ENCODE measurements at regions not wholly inside any gene's neighbourhood (a gene's known extent, or its start where the extent isn't known, plus 50 kb on each side); places are given as distances from the start of the nearest gene placed in this dataset.

DNA sequence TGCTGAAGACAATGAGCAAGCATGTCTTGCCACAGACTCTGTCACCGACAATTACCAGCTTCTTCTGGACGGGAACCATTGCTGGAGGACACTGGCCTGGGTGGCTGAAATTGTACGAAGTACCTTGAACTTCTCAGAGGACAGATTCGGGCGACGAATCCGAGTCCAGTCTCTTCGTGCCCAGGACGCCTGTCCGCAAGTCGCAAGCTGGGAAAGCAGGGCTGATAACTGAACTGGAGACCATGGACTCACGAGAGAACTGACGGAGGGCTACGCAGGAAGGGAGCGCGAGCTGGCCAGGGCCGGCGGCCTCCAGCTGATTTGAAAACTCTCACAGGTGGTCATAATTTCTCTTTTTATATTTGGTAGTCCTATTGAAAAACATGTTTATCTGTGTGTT, 1229.5 kb upstream of the MAP3K7 start:
- TF ChIP-seq POLR2AphosphoS5 (IDR thresholded peaks at IDR 0.05; ENCODE audit: low read depth, low read length) (no peak), POLR2A (IDR thresholded peaks at IDR 0.05; ENCODE audit: low read depth, low read length) (no peak), TAF1 (IDR thresholded peaks at IDR 0.05; ENCODE audit: borderline replicate concordance, low read depth, low read length) (no peak)
